OCI-LY3 (cell line): ENCODE measurements at regions not wholly inside any gene's neighbourhood (a gene's known extent, or its start where the extent isn't known, plus 50 kb on each side); places are given as distances from the start of the nearest gene placed in this dataset.
"Not testable (repeated sequence)": the region's sequence is repeated elsewhere in the genome, so short reads cannot be mapped to it uniquely, and the experiment has no call there.

Source experiments
- CTCF ChIP-seq: fragments of 200-600, 300-600 bp; sonication (generic); IDR thresholded peaks from 2 replicates; pipeline ENCODE4 v1.5.1; 2014; ENCODE audit warnings: antibody characterized with exemption, low read length, low read depth
- EZH2phosphoT487 ChIP-seq: fragments of 200-600 bp; shearing (Covaris generic); IDR thresholded peaks from 2 replicates; pipeline ENCODE4 v1.6.1; 2018; ENCODE audit warnings: antibody characterized with exemption, mixed run types, low read depth

- TF ChIP-seq CTCF, EZH2phosphoT487: not testable (repeated sequence)
Observed at GRCh38 chr21:6553505-6554376, 3967.6 kb upstream of the TPTE start.
